ENCODE measurements at regions not wholly inside any gene's neighbourhood (a gene's known extent, or its start where the extent isn't known, plus 50 kb on each side); places are given as distances from the start of the nearest gene placed in this dataset.

GRCh38 chr5:158644301-158644700, 455.4 kb downstream of the EBF1 start:
- Mint-ChIP-seq H3K36me3 (ENCODE audit: insufficient read depth) (no peaks in the 10 kb centered on the region), H3K9me3 (ENCODE audit: low read depth) (no peaks in the 10 kb centered on the region), H3K27ac (no peak overlapping the region), H3K4me3 (ENCODE audit: low read depth) (no peak overlapping the region), H3K27me3 (no peaks in the 10 kb centered on the region), H3K4me1 (ENCODE audit: low read depth) (no peaks in the 10 kb centered on the region)
- no peak for DNase-seq (ENCODE audit: low spot score, unreplicated experiment)
- TF ChIP-seq, protein P1, sequence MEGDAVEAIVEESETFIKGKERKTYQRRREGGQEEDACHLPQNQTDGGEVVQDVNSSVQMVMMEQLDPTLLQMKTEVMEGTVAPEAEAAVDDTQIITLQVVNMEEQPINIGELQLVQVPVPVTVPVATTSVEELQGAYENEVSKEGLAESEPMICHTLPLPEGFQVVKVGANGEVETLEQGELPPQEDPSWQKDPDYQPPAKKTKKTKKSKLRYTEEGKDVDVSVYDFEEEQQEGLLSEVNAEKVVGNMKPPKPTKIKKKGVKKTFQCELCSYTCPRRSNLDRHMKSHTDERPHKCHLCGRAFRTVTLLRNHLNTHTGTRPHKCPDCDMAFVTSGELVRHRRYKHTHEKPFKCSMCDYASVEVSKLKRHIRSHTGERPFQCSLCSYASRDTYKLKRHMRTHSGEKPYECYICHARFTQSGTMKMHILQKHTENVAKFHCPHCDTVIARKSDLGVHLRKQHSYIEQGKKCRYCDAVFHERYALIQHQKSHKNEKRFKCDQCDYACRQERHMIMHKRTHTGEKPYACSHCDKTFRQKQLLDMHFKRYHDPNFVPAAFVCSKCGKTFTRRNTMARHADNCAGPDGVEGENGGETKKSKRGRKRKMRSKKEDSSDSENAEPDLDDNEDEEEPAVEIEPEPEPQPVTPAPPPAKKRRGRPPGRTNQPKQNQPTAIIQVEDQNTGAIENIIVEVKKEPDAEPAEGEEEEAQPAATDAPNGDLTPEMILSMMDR (IDR thresholded peaks at IDR 0.05; ENCODE audit: unreplicated experiment) = no peak

GRCh38 chr5:158643840-158644239, 455.9 kb downstream of the EBF1 start:
- Mint-ChIP-seq H3K27ac (no peak overlapping the region), H3K4me1 (ENCODE audit: low read depth) (no peaks in the 10 kb centered on the region), H3K4me3 (ENCODE audit: low read depth) (no peak overlapping the region), H3K9me3 (ENCODE audit: low read depth) (no peaks in the 10 kb centered on the region), H3K36me3 (ENCODE audit: insufficient read depth) (no peaks in the 10 kb centered on the region), H3K27me3 (no peaks in the 10 kb centered on the region)
- TF ChIP-seq, protein P1 (IDR thresholded peaks at IDR 0.05; ENCODE audit: unreplicated experiment) = no peak
- no peak for DNase-seq (ENCODE audit: low spot score, unreplicated experiment)

DNA sequence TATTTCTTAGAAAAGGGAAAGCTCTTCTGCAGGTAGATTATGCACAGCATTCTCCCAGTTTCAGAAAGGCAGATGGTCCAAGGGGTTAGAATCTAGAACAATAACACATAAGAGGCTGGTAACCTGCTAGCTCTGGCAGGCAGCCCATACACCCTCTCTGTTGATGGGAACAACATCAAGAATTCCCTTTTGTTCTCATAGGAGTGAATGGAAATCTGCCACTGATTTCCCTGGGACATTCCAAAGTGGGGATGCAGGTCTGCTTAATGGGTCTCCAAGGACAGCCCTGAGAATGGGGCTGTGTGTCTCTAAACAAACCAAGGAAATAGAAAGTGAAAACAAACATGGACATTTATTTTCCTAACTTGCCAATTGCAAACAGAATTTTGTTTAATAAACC, 456.8 kb downstream of the EBF1 start:
- TF ChIP-seq, protein P1 (IDR thresholded peaks at IDR 0.05; ENCODE audit: unreplicated experiment) = no peak
- no peaks in the 10 kb centered on the region for H3K36me3 Mint-ChIP-seq (ENCODE audit: insufficient read depth)
- no peak overlapping the region for H3K27ac Mint-ChIP-seq
- no peaks in the 10 kb centered on the region for H3K4me1 Mint-ChIP-seq (ENCODE audit: low read depth)
- H3K4me3 Mint-ChIP-seq (ENCODE audit: low read depth) = no peak overlapping the region
- DNase-seq (ENCODE audit: low spot score, unreplicated experiment) = no peak
- H3K27me3 Mint-ChIP-seq = no peaks in the 10 kb centered on the region
- no peaks in the 10 kb centered on the region for H3K9me3 Mint-ChIP-seq (ENCODE audit: low read depth)

GRCh38 chr5:158641016-158641415, 458.7 kb downstream of the EBF1 start:
- Mint-ChIP-seq H3K27ac (no peak overlapping the region), H3K36me3 (ENCODE audit: insufficient read depth) (no peaks in the 10 kb centered on the region), H3K9me3 (ENCODE audit: low read depth) (no peaks in the 10 kb centered on the region), H3K27me3 (no peaks in the 10 kb centered on the region), H3K4me1 (ENCODE audit: low read depth) (no peaks in the 10 kb centered on the region), H3K4me3 (ENCODE audit: low read depth) (no peak overlapping the region)
- DNase-seq (ENCODE audit: low spot score, unreplicated experiment) = no peak
- TF ChIP-seq, protein P1 (IDR thresholded peaks at IDR 0.05; ENCODE audit: unreplicated experiment) = no peak

DNA sequence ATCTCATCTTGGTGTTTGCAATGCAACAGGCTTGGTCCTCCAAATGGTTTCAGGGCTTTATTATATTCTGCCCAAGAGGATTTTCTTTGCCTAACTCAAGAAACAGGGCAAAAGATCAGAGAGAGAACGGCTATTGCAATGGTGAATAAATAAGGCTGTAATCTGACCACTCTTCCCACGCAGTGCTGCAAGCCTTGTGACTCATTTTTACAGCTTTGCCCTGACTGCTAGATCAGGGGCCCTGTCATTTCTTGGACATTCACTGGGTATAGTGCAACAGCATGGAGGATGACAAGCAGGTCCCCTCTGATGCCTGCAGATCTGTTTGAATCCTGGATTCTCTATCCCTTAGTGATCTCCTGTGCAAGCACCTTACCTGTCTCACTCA, 459.1 kb downstream of the EBF1 start:
- Mint-ChIP-seq H3K4me1 (ENCODE audit: low read depth) (no peaks in the 10 kb centered on the region), H3K9me3 (ENCODE audit: low read depth) (peaks cover 2% of the 10 kb centered on the region), H3K4me3 (ENCODE audit: low read depth) (no peak overlapping the region), H3K27ac (no peak overlapping the region), H3K27me3 (no peaks in the 10 kb centered on the region), H3K36me3 (ENCODE audit: insufficient read depth) (no peaks in the 10 kb centered on the region)
- TF ChIP-seq, protein P1 (IDR thresholded peaks at IDR 0.05; ENCODE audit: unreplicated experiment) = no peak
- DNase-seq (ENCODE audit: low spot score, unreplicated experiment) = no peak
